ENCODE measurements at regions not wholly inside any gene's neighbourhood (a gene's known extent, or its start where the extent isn't known, plus 50 kb on each side); places are given as distances from the start of the nearest gene placed in this dataset.

DNA sequence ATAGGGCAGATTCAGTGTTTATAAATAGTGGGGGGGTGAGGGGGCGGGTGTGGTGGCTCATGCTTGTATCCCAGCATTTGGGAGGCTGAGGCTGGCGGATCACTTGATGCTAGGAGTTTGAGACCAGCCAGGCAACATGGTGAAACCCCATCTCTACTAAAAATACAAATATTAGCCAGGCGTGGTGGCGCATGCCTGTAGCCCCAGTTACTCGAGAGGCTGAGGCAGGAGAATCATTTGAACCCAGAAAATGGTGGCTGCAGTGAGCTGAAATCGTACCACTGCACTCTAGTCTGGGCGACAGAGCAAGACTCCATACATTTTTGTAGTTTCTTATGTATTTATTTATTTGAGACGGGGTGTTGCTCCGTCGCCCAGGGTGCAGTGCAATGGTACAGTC is 109.0 kb upstream of the ZNF217 start:
- DNase-seq (ENCODE audit: low read depth): no peak

DNA sequence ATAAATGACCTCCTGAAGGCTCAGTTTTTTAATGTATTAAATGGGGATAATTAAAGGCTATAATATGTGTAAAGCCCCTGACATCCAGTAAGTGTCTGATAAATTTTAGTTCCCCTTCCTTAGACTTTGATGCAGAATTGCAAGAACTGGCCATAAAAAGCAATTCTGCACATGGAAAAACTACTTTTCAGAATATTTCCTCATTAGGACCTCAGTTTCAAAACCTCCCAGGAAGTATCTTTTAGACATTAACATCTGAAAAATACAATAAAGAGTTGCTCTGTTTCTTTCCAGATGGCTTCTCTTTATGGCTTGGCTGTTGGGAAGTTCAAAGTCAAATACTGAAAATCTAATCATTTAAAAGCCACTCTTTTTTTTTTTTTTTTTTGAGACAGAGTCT is 106.3 kb upstream of the ZNF217 start:
- DNase-seq (ENCODE audit: low read depth): no peak

- DNase-seq (ENCODE audit: low read depth): no peak
These were observed 105.5 kb upstream of the ZNF217 start for GRCh38 chr20:53699085-53699674.

GRCh38 chr20:53698371-53698978 is 104.8 kb upstream of the ZNF217 start:
- no peak for DNase-seq (ENCODE audit: low read depth)

- no peak for DNase-seq (ENCODE audit: low read depth)
These were observed 102.3 kb upstream of the ZNF217 start for GRCh38 chr20:53695797-53696527.

DNA sequence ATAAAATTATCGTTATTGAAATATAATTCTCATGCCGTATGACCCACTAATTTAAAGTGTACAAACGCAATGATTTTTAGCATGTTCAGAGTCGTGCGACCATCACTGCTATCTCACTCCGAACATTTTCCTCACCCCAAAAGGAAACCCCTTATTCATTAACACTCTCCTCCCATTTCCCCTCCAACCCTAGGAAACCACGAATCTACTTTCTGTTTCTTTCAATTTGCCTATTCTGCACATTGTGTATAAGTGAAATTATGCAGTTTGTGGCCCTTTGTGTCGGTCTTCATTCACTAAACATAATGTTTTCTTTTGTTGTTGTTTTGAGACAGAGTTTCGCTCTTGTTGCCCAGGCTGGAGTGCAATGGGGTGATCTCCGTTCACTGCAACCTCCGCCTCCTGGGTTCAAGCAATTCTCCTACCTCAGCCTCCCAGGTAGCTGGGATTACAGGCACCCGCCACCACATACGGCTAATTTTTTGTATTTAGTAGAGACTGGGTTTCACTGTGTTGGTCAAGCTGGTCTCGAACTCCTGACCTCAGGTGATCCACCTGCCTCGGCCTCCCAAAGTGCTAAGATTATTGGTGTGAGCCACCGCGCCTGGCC is 99.7 kb upstream of the ZNF217 start:
- DNase-seq (ENCODE audit: low read depth): no peak

- peak; percentile 69 for DNase-seq (ENCODE audit: low read depth)
These were observed 98.9 kb upstream of the ZNF217 start for GRCh38 chr20:53692465-53693067.

- no peak for DNase-seq (ENCODE audit: low read depth)
These were observed 98.2 kb upstream of the ZNF217 start for GRCh38 chr20:53691811-53692192.

DNA sequence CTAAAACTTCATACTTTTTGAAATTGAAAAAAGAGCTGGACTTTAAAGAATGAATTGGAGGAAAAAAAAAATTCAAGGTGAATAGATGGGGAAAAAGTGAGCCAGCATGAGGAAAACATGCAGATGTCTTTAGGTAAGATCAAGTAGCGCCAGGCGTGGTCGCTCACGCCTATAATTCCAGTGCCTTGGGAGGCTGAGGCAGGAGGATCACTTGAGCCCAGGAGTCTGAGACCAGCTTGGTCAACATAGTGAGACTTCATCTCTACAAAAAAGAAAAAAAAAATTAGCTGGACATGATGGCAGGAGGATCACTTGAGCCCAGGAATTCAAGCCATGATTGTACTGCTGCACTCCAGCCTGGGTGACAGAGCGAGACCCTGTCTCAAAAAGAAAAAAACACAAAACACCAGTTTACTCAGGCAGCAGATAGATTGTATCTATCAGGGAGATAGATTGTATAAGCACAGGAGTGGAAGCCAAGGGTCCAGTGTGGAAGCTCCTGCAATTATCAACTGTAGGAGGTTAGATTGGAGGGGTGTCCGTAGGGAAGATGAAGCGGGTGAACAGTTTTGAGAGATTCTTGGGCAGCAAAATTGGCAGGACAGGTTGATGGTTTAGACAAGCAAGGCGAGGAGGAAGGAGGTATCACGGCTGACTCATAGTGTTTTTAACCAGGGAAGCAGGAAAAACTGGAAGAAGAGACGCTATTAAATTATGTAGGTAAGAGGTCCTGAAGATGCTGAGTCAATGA is 97.6 kb upstream of the ZNF217 start:
- no peak for DNase-seq (ENCODE audit: low read depth)

DNA sequence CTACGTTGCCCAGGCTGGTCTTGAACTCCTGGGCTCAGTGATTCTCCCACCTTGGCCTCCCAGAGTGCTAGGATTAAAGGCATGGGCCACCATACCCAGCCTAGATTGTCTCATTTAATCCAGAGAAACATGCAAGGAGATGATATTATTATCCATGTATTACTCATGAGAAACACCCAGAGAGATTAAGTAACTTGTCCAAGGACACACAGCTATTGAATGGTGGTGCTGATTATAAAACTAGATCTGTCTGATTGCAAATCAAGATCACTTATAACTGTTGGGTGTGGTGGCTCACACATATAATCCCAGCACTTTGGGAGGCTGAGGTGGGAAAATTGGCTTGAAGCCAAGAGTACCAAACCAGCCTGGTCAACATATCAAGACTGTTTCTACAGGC is 94.4 kb upstream of the ZNF217 start:
- DNase-seq (ENCODE audit: low read depth): no peak

GRCh38 chr20:53685070-53685595 is 91.5 kb upstream of the ZNF217 start:
- no peak for DNase-seq (ENCODE audit: low read depth)

DNA sequence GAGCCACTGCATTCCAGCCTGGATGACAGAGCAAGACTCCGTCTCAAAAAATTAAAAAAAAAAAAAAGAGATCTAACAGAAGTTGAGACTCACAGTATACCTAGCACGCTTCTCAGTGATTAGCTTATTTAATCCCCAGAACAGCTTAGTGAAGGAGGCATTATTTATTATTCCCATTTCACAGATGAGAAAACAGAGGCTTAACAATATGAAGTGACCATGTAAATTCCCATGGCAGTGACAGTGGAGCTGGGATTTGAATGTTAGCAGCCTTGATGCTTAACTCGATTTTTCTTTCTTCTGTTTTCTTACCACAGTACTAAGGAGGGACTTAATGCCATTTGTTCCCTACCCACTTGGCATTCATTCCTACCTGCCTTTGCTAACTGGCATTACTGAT is 89.9 kb upstream of the ZNF217 start:
- no peak for DNase-seq (ENCODE audit: low read depth)

GRCh38 chr20:53681352-53682212 is 87.9 kb upstream of the ZNF217 start:
- DNase-seq (ENCODE audit: low read depth): no peak

GRCh38 chr20:53679597-53680309 is 86.1 kb upstream of the ZNF217 start:
- DNase-seq (ENCODE audit: low read depth): no peak

DNA sequence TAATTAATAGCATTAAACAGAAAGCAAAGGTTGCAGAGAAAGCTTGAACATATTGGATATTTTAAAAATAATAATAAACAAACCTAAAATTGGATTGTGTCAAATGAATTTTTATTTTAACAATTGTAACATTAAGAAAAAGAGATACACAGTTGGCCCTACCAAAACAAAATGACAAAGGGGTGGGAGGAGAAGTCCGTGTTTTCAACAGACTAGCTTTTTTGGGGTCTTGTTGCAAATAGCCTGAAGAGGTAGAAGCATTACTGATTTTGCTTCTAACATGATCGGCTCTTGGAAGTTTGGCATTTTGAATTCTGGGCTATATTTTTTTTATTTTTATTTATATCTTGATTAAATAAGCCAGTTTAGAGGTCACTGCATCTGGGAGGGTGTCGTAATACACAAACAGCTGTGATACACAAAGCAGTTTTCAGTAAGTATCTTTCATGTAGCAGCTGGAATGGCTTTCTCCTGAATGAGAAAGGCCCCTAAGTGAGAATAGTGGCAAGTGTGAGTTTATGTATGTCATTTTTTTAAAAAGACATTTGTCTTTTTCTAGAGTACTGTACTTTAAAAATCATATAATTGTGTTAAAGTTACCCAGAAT is 85.5 kb upstream of the ZNF217 start:
- DNase-seq (ENCODE audit: low read depth): peak; percentile 57

GRCh38 chr20:53678315-53678989 is 84.8 kb upstream of the ZNF217 start:
- no peak for DNase-seq (ENCODE audit: low read depth)

DNA sequence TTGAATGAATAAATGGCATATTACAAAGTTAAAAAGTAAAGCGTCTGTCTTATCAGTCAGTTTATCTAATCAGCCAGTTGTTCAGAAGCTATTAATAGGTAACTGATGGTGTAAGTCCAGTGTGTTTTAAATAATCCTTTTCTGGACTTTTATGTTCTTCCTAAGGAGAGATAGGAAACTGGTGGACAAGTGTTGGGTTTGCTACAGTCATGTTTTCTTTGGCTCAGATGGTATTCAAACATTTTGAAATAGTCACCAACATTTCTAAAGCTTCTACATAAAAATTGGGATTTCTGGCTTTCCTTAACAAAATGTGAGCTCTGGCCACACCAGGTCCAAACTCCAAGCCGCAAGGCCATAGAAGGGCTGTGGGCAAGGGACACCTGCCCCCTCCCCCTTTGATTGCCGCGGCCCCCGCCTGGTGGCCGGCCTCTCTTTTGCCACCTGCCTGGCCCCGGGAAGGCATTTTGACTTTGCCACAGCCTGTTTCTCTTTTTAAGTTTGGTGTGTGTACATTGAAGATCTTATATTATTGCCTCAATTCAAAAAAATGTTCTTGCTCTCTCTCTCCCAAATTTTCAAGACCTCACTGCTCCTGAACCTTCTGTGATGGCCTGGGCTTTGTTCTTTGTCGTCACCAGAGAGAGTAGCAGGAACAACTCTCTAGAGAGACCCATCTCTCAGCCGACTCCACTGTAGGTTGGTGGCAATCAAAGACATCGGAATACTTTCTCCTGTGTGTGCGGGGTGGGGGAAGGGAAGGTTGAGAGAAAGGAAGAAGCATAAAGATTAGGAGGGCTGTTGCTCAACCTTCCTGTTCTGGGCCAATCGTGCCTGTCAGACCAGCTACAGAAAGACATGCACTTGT is 84.0 kb upstream of the ZNF217 start:
- no peak for DNase-seq (ENCODE audit: low read depth)

Measured in myocyte (in vitro differentiated cells).